Glutamatergic neuron (in vitro differentiated cells): ENCODE measurements at regions not wholly inside any gene's neighbourhood (a gene's known extent, or its start where the extent isn't known, plus 50 kb on each side); places are given as distances from the start of the nearest gene placed in this dataset.

ENCODE experiments used
- DNase-seq: peaks from one replicate; pipeline ENCODE4 v3.0.0; 2022
- H3K27ac Mint-ChIP-seq: one replicate; pipeline ENCODE4 v1.8.0; 2020; ENCODE audit warnings: mild to moderate bottlenecking, mixed read lengths, inconsistent platforms; ENCODE audit not compliant: unreplicated experiment
- H3K27me3 Mint-ChIP-seq: one replicate; pipeline ENCODE4 v1.8.0; 2020; ENCODE audit warnings: mild to moderate bottlenecking, moderate library complexity, mixed read lengths, inconsistent platforms; ENCODE audit not compliant: unreplicated experiment
- H3K36me3 Mint-ChIP-seq: one replicate; pipeline ENCODE4 v1.8.0; 2020; ENCODE audit warnings: mild to moderate bottlenecking, mixed read lengths, inconsistent platforms; ENCODE audit not compliant: unreplicated experiment
- H3K4me1 Mint-ChIP-seq: one replicate; pipeline ENCODE4 v1.8.0; 2020; ENCODE audit warnings: mild to moderate bottlenecking, low read depth, mixed read lengths, inconsistent platforms; ENCODE audit not compliant: unreplicated experiment
- H3K4me3 Mint-ChIP-seq: one replicate; pipeline ENCODE4 v1.8.0; 2020; ENCODE audit warnings: mild to moderate bottlenecking, mixed read lengths, inconsistent platforms; ENCODE audit not compliant: unreplicated experiment
- H3K9me3 Mint-ChIP-seq: one replicate; pipeline ENCODE4 v1.8.0; 2020; ENCODE audit warnings: mild to moderate bottlenecking, moderate library complexity, mixed read lengths, inconsistent platforms; ENCODE audit not compliant: unreplicated experiment
- TF ChIP-seq, protein P1 (sequence below): fragments of 200-600 bp; sonication (generic); IDR thresholded peaks from one replicate; pipeline ENCODE4 v1.5.0; 2021; ENCODE audit not compliant: partially characterized antibody, unreplicated experiment

DNA sequence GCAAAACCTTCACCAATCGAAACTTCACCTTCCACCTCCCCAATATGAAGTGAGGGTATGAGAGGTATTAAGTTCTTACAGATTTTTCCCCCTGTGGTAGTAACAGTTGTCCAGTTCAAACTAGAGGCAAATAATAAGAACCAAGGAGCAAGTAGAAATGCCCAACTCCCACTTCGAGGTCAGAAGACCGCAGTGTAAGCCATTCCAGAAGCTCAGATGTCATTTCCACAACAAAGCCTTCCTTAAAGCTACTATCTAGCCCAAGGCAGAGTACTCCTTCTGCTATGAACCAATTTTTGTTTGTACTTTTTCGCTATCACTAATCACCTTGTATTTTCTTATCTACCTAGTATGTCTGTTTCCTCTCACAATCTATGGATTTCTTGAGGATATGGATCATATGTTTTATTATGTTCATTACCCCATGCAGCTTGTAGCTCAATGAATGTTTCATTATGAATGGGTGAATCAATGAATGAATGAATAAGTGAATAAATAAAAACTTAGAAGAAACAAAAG, 235.7 kb upstream of the KCNMB2 start:
- TF ChIP-seq, protein P1, sequence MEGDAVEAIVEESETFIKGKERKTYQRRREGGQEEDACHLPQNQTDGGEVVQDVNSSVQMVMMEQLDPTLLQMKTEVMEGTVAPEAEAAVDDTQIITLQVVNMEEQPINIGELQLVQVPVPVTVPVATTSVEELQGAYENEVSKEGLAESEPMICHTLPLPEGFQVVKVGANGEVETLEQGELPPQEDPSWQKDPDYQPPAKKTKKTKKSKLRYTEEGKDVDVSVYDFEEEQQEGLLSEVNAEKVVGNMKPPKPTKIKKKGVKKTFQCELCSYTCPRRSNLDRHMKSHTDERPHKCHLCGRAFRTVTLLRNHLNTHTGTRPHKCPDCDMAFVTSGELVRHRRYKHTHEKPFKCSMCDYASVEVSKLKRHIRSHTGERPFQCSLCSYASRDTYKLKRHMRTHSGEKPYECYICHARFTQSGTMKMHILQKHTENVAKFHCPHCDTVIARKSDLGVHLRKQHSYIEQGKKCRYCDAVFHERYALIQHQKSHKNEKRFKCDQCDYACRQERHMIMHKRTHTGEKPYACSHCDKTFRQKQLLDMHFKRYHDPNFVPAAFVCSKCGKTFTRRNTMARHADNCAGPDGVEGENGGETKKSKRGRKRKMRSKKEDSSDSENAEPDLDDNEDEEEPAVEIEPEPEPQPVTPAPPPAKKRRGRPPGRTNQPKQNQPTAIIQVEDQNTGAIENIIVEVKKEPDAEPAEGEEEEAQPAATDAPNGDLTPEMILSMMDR = no peak
- Mint-ChIP-seq H3K36me3 (no peaks in the 10 kb centered on the region), H3K9me3 (no peaks in the 10 kb centered on the region), H3K27ac (no peak overlapping the region), H3K4me3 (no peak overlapping the region), H3K4me1 (no peaks in the 10 kb centered on the region), H3K27me3 (no peaks in the 10 kb centered on the region)
- DNase-seq = no peak

DNA sequence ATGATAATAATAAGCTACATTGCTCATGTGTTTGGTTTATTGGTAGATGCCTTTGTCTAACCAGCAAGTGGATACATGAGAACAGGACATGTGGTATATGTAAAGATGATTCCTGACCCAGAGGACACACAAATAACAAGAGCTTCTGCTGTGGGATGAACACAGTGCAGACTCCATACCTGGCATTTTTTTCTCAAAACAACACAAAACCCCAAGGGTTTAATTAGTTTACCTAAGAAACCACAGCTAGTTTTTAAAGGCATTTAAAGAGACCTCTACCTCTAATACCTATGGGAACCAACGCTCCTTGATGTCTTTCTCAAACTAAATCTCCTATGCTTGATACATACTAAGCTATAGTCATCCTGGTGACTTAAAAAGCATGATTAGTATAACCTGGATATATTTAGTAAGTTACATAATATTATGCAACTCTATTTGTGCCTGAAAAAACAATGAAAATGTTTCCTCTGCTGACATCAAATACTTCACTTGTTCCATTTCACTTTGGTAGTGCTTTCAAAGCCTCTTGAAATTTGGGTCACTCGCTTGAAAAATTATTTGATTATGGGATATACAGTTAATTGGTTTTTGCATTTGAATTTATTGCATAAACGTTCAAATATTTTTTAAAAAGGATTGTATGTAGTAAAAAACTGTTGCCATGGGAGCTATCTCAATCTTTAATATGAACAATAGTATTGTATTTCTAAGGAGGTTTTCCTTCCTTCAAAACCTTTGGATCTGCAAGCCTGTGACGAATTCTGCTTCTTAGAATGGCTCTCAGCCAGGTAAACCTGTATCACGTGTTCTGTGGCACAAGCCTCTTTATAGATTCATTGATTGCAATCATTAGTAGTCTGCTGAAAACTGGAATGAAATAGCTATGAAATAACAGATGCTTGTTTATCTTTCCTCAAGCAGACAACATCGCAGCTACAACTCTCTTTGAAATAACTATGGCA, 233.0 kb upstream of the KCNMB2 start:
- no peaks in the 10 kb centered on the region for H3K27me3 Mint-ChIP-seq
- no peak overlapping the region for H3K27ac Mint-ChIP-seq
- H3K9me3 Mint-ChIP-seq = no peaks in the 10 kb centered on the region
- TF ChIP-seq, protein P1 = no peak
- no peak for DNase-seq
- H3K4me3 Mint-ChIP-seq = no peak overlapping the region
- no peaks in the 10 kb centered on the region for H3K4me1 Mint-ChIP-seq
- no peaks in the 10 kb centered on the region for H3K36me3 Mint-ChIP-seq

DNA sequence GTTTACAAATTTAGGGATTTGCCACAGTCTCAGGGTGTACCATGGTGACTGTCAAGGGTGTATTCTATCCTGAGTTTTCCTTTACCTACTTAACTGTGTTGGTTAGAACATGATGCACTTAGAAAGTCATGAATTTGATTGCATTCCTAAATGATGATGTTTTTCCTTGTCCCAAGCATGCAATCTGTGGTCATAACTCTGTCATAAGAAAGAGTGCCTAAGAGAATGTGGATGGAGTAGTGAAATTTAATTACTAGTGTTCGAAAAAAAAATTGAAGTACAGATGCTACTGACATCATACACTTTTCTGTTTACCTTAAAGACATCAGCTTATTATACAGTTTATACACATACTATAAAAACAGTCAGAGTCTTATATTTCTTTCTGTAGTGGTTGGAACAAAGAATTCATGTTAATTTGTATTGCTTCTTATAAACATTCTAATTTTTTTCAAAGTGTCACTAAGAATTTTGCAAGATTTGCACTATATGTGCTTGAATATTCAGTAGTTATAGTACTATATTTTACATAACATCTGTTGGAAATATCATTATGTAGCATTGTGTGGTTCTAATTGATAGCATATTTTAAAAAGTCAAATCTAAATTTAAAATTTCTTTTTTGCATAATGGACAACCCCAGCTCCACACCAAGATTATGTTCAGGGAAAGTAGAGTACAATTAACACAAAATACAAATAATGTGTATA, 231.3 kb upstream of the KCNMB2 start:
- no peak for DNase-seq
- Mint-ChIP-seq H3K4me1 (peaks cover under 1% of the 10 kb centered on the region), H3K27me3 (no peaks in the 10 kb centered on the region), H3K4me3 (no peak overlapping the region), H3K36me3 (no peaks in the 10 kb centered on the region), H3K27ac (no peak overlapping the region), H3K9me3 (no peaks in the 10 kb centered on the region)
- TF ChIP-seq, protein P1 = no peak

DNA sequence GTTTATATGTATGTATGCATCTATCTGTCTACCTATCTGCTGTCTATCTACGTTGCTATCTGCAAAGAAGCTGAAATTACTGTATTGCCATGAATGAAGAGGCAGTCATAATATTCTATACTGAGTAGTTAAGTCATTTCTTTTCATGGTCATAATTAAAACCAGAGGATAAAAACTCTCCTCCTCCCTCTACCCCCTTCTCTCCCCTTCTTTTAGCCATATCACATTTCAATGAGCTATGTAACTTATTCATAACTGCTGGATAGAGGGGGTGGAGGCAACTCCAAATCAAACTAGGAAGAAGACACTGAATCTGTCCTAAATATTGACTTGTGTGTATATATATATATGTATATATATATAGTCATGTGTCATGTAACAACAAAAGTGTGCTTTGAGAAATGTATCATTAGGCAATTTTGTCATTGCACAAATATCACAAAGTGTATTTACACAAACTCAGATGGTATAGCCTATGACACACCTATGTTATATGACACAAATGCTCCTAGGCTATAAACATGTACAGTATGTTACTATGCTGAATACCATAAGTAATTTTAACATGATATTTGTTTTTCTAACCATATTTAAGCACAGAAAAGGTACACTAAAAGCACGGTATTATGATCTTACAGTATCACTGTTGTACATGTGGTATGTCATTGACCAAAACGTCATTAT, 229.7 kb upstream of the KCNMB2 start:
- H3K36me3 Mint-ChIP-seq = no peaks in the 10 kb centered on the region
- H3K4me3 Mint-ChIP-seq = no peak overlapping the region
- H3K27ac Mint-ChIP-seq = no peak overlapping the region
- peaks cover 4% of the 10 kb centered on the region for H3K4me1 Mint-ChIP-seq
- no peaks in the 10 kb centered on the region for H3K27me3 Mint-ChIP-seq
- DNase-seq = no peak
- peaks cover 1% of the 10 kb centered on the region for H3K9me3 Mint-ChIP-seq
- TF ChIP-seq, protein P1 = no peak
